Panc1 (cell line): ENCODE measurements at regions not wholly inside any gene's neighbourhood (a gene's known extent, or its start where the extent isn't known, plus 50 kb on each side); places are given as distances from the start of the nearest gene placed in this dataset.

Source experiments
- POLR2AphosphoS5 ChIP-seq: IDR thresholded peaks from 2 replicates; pipeline ENCODE4 v1.6.1; 2012; ENCODE audit warnings: mild to moderate bottlenecking, low read depth, low read length, moderate library complexity
- SIN3A ChIP-seq: IDR thresholded peaks from 2 replicates; pipeline ENCODE4 v1.6.1; 2012; ENCODE audit warnings: low read depth, mild to moderate bottlenecking, low read length, moderate library complexity, borderline replicate concordance; ENCODE audit not compliant: insufficient read depth
- TCF7L2 ChIP-seq: IDR thresholded peaks from 2 replicates; pipeline ENCODE4 v1.6.1; 2011; ENCODE audit warnings: mild to moderate bottlenecking, low read depth, low read length, inconsistent platforms
- TF ChIP-seq, protein P1 (sequence below): fragments of 450-650 bp; IDR thresholded peaks from 2 replicates; pipeline ENCODE4 v1.5.1; 2017; ENCODE audit warnings: mild to moderate bottlenecking
- TF ChIP-seq, protein P2 (sequence below), 2 experiments: IDR thresholded peaks; 2 replicates each; pipeline ENCODE4 v1.6.1; 2011 to 2012; ENCODE audit warnings: low read depth in 2 of 2, control low read depth in 1 of 2, low read length in 1 of 2, mild to moderate bottlenecking in 1 of 2, moderate library complexity in 1 of 2; ENCODE audit not compliant: insufficient read depth in 1 of 2

DNA sequence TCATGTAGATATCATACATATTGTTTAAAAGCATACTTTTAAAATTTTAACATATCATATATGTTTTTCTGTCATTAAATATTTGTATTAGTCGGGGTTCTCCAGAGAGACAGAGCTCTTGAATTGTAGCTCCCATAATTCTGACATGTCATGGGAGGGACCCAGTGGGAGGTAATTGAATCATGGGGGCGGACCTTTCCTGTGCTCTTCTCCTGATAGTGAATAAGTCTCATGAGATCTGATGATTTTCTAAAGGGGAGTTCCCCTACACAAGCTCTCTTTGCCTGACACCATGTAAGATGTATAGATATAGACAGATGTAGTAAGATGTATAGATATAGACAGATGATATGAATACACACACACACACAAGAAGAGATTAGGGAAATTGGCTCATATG, 161.2 kb upstream of the ABI3BP start:
- TF ChIP-seq, protein P1, sequence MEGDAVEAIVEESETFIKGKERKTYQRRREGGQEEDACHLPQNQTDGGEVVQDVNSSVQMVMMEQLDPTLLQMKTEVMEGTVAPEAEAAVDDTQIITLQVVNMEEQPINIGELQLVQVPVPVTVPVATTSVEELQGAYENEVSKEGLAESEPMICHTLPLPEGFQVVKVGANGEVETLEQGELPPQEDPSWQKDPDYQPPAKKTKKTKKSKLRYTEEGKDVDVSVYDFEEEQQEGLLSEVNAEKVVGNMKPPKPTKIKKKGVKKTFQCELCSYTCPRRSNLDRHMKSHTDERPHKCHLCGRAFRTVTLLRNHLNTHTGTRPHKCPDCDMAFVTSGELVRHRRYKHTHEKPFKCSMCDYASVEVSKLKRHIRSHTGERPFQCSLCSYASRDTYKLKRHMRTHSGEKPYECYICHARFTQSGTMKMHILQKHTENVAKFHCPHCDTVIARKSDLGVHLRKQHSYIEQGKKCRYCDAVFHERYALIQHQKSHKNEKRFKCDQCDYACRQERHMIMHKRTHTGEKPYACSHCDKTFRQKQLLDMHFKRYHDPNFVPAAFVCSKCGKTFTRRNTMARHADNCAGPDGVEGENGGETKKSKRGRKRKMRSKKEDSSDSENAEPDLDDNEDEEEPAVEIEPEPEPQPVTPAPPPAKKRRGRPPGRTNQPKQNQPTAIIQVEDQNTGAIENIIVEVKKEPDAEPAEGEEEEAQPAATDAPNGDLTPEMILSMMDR, result no peak
- no peak for TF ChIP-seq POLR2AphosphoS5
- TF ChIP-seq, protein P2, sequence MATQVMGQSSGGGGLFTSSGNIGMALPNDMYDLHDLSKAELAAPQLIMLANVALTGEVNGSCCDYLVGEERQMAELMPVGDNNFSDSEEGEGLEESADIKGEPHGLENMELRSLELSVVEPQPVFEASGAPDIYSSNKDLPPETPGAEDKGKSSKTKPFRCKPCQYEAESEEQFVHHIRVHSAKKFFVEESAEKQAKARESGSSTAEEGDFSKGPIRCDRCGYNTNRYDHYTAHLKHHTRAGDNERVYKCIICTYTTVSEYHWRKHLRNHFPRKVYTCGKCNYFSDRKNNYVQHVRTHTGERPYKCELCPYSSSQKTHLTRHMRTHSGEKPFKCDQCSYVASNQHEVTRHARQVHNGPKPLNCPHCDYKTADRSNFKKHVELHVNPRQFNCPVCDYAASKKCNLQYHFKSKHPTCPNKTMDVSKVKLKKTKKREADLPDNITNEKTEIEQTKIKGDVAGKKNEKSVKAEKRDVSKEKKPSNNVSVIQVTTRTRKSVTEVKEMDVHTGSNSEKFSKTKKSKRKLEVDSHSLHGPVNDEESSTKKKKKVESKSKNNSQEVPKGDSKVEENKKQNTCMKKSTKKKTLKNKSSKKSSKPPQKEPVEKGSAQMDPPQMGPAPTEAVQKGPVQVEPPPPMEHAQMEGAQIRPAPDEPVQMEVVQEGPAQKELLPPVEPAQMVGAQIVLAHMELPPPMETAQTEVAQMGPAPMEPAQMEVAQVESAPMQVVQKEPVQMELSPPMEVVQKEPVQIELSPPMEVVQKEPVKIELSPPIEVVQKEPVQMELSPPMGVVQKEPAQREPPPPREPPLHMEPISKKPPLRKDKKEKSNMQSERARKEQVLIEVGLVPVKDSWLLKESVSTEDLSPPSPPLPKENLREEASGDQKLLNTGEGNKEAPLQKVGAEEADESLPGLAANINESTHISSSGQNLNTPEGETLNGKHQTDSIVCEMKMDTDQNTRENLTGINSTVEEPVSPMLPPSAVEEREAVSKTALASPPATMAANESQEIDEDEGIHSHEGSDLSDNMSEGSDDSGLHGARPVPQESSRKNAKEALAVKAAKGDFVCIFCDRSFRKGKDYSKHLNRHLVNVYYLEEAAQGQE (IDR thresholded peaks at IDR 0.05; ENCODE audit: insufficient read depth in 1 of 2, low read depth in 2 of 2, low read length in 1 of 2), result no peak
- no peak for TF ChIP-seq SIN3A
- no peak for TF ChIP-seq TCF7L2
